22Rv1 (cell line): ENCODE measurements at regions not wholly inside any gene's neighbourhood (a gene's known extent, or its start where the extent isn't known, plus 50 kb on each side); places are given as distances from the start of the nearest gene placed in this dataset.
A peak's percentile ranks its signal among the peaks of the same experiment; 100 is the strongest.

ENCODE experiments used
- H3K27ac ChIP-seq: fragments of 450-650 bp; 2 replicates; pipeline ENCODE4 v1.5.1; 2017
- CTCF ChIP-seq: fragments of 450-650 bp; IDR thresholded peaks from 2 replicates; pipeline ENCODE4 v1.5.1; 2017; ENCODE audit warnings: mild to moderate bottlenecking
- ZFX ChIP-seq: fragments of 450-650 bp; IDR thresholded peaks from 2 replicates; pipeline ENCODE4 v1.6.1; 2017; ENCODE audit warnings: antibody characterized with exemption, borderline replicate concordance

GRCh38 chr6:28597217-28597835, 71.6 kb downstream of the GPX5 start:
- TF ChIP-seq ZFX (no peak), CTCF (no peak)
- peak overlapping the region; percentile 89 for H3K27ac ChIP-seq

- TF ChIP-seq CTCF, result no peak
- TF ChIP-seq ZFX, result no peak
- peak overlapping the region; percentile 89 for H3K27ac ChIP-seq
Observed at GRCh38 chr6:28597924-28598722, 72.4 kb downstream of the GPX5 start.

GRCh38 chr6:28598757-28599686, 73.3 kb downstream of the GPX5 start:
- H3K27ac ChIP-seq, result peak overlapping the region; percentile 89
- TF ChIP-seq CTCF (no peak), ZFX (no peak)

- H3K27ac ChIP-seq, result no peak overlapping the region
- TF ChIP-seq CTCF, result no peak
- TF ChIP-seq ZFX, result no peak
Observed at GRCh38 chr6:28600245-28600644, 74.6 kb downstream of the GPX5 start.

- no peak for TF ChIP-seq CTCF
- no peak for TF ChIP-seq ZFX
- H3K27ac ChIP-seq, result no peak overlapping the region
Observed at GRCh38 chr6:28603891-28604290, 78.2 kb downstream of the GPX5 start.

- TF ChIP-seq CTCF (peak; percentile 48), ZFX (no peak)
- peak overlapping the region; percentile 37 for H3K27ac ChIP-seq
Observed at GRCh38 chr6:28606424-28607391, 81.0 kb downstream of the GPX5 start.
